Ishikawa (cell line): ENCODE measurements at regions not wholly inside any gene's neighbourhood (a gene's known extent, or its start where the extent isn't known, plus 50 kb on each side); places are given as distances from the start of the nearest gene placed in this dataset.

Source experiments
- TAF1 ChIP-seq: IDR thresholded peaks from 2 replicates; pipeline ENCODE4 v1.6.1; 2012; ENCODE audit warnings: low read depth, mild to moderate bottlenecking
- YY1 ChIP-seq: IDR thresholded peaks from 2 replicates; pipeline ENCODE4 v1.6.1; 2012; ENCODE audit warnings: low read depth
- TF ChIP-seq, protein P1 (sequence below): IDR thresholded peaks from 2 replicates; pipeline ENCODE4 v1.6.1; 2012
- TF ChIP-seq, protein P2 (sequence below): IDR thresholded peaks from 2 replicates; pipeline ENCODE4 v1.6.1; 2012

DNA sequence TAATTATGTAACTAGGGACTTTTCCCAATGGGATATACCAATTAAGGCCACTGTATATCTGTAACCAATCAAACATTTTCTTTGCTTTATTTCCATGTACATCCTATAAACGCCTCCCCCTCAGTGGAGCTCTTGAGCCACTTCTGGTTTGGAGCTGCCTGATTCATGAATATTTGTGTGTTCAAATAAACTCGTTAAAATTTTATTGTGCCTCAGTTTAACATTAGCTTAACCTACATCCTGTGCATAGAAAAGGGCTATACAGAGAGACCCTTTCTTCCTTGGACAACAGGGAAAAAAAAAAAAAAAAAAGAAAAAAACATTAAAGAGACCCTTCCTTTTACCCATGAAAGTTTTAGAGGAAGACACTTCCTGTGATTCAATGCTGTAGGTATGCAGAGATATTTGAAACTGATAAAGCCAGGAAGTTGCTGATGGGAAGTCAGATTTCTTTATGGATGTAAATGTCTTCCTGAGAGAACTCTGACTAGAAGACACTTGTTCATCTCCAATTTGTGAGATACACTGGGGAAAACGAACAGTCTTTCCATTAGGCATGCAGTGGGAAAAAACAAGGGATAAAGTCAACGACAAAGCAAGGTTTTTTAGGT lies 614.6 kb upstream of the SOX11 start:
- TF ChIP-seq, protein P1, sequence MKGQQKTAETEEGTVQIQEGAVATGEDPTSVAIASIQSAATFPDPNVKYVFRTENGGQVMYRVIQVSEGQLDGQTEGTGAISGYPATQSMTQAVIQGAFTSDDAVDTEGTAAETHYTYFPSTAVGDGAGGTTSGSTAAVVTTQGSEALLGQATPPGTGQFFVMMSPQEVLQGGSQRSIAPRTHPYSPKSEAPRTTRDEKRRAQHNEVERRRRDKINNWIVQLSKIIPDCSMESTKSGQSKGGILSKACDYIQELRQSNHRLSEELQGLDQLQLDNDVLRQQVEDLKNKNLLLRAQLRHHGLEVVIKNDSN: no peak
- TF ChIP-seq TAF1 (no peak), YY1 (no peak)
- TF ChIP-seq, protein P2, sequence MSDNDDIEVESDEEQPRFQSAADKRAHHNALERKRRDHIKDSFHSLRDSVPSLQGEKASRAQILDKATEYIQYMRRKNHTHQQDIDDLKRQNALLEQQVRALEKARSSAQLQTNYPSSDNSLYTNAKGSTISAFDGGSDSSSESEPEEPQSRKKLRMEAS: no peak
